ENCODE measurements at regions not wholly inside any gene's neighbourhood (a gene's known extent, or its start where the extent isn't known, plus 50 kb on each side); places are given as distances from the start of the nearest gene placed in this dataset.
"Not testable (repeated sequence)": the region's sequence is repeated elsewhere in the genome, so short reads cannot be mapped to it uniquely, and the experiment has no call there.

DNA sequence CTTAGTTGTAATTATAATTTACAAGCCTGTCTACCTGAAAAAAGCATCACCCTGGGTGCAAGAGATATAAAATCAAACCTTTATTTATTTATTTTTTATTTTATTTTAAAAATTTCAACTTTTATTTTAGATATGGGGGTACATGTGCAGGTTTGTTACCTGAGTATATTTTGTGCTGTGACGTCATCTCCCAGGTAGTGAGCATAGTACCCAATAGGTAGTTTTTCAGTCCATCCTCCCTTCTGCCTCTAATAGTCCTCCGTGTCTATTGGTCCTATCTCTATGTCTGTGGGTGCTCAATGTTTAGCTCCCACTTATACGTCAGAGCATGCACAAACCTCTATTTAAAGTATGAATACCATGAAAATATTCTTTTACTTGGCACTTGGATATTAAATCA, 1846.3 kb downstream of the KHDRBS2 start:
- not testable (repeated sequence) for TF ChIP-seq POLR2A, CTCF (IDR thresholded peaks at IDR 0.05)
